GM19351 (cell line): ENCODE measurements at regions not wholly inside any gene's neighbourhood (a gene's known extent, or its start where the extent isn't known, plus 50 kb on each side); places are given as distances from the start of the nearest gene placed in this dataset.
"Not testable (repeated sequence)": the region's sequence is repeated elsewhere in the genome, so short reads cannot be mapped to it uniquely, and the experiment has no call there.

ENCODE experiments used
- ATAC-seq: cut with Tn5 transposase; IDR thresholded peaks from one replicate; pipeline ENCODE4 v1.9.1; 2021; ENCODE audit warnings: mild to moderate bottlenecking, moderate library complexity; ENCODE audit not compliant: unreplicated experiment

DNA sequence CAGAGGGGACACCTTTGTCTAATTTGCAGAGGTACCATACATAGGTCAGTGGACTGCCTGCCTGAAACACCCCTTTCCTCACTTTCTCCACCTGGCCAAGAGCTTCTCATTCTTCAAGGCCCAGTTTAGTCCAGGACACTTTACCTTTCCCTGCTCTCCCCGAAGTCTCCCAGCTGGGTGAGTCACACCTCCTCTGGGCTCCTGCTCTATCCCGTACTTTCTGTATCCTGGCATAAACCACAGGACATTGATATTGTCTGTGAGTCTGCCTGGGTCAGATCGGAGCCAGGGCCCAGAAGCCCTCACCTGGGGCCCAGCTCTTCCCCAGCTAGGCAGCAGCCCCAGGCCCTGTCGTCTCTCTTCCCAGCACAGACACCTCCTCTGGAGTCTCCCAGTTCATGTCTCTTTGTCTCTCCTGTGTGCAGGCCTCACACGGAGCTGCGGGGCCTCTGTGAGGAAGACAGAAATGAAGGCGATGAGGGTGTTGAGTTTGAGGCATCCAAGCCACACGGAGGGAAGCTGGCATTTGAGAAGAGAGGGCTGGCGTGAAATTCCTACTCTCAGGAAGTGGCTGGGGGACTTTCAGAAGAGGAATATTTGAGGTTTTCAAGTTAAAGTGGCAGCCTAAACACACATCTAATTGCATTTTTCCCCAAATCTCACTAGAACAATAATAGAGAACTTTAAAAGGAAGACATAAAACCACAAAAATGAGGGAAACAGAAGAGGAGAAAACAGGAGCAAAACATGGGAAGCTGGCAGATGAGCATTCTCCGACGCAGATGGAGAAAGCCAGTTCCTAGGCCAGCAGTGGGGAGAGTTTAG lies 79.6 kb upstream of the LAPTM4A start:
- no peak for ATAC-seq

- ATAC-seq = no peak
Measured at GRCh38 chr2:20130160-20130560, 78.7 kb upstream of the LAPTM4A start.

GRCh38 chr2:20129331-20130159 lies 78.1 kb upstream of the LAPTM4A start:
- no peak for ATAC-seq

- ATAC-seq = no peak
Measured at GRCh38 chr2:20128506-20129330, 77.3 kb upstream of the LAPTM4A start.

GRCh38 chr2:20126469-20126868 lies 75.0 kb upstream of the LAPTM4A start:
- ATAC-seq = no peak

GRCh38 chr2:20126040-20126439 lies 74.6 kb upstream of the LAPTM4A start:
- no peak for ATAC-seq

DNA sequence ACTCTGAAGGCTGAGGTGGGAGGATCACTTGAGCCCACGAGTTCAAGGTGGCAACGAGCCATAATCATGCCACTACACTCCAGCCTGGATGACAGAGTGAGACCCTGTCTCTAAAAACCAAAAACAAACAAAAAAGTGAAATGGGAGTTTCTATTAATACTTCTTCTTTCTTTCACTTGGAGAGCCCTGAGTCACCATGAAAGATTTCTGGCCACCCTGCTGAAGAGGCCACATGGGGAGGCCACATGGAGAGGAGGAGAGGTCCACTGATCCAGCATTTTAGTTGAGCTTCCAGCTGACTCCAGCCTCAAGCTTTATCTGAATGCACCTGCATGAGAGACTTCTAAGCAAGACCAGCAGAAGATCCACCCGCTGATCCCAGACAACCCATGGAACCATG lies 74.2 kb upstream of the LAPTM4A start:
- ATAC-seq = no peak

DNA sequence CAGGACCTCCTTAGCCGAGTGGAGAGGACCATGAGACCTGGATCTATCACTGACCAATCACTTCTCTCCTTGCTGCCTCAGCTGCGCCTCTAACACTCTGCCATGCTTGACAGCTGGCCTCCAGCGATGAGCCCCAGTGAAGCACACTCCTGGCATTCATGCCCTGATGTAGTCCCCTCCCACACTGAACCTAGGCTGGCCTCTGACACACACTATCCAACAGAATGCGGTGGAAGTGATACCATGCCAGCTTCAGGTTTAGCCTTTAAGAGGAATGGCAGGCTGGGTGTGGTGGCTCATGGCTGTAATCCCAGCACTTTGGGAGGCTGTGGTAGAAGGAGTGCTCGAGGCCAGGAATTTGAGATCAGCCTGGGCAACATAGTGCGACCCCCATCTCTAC lies 73.7 kb upstream of the LAPTM4A start:
- ATAC-seq = no peak

DNA sequence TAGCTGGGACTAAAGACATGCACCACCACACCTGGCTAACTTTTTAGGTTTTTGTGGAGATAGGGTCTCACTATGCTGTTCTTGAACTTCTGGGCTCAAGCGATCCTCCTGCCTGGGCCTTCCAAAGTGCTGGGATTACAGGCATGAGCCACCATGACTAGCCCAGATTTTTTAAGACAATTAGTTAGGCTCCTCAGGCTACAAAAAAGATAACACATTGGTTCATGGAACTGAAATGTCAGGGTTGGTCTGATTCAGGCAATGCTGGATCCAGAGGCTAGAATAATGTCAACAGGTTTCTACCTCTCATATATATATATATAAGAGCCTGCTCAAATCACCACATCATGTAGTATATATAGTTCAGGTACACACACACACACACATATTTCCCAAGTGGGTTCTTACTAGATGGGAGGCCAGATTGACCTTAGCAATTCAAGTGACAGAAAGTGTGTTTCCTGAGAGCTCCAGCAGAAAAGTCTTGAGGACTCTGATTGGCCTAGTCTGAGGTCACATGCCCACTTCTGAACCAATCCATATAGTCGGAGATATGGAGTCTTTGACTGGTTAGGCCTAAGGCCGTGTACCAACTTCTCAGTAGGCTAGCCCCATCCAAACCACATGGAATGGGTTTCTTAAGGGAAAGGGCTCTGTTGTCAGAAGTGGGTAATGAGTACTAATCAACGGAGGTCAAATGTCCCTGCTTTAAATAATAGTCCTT lies 72.6 kb upstream of the LAPTM4A start:
- ATAC-seq = no peak

DNA sequence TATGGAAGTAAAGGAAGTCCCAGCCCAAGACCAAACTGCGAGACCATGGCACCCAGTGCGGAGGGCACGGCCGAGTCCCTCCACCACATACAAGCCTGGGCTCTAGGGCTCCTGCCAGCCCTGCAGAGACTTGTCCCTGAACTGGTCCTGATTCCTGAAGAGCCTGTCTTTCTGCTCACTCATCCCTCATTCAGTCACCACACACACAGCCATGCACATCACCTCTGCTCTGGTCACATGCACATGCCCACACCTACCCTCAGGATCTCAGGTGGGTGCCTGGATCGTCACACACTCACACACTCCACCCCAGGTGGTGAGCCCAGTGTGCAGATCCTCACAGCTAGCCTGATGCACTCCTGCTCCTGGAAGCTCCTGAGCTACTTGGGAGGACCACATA lies 71.4 kb upstream of the LAPTM4A start:
- ATAC-seq = no peak

- no peak for ATAC-seq
Measured at GRCh38 chr2:20120569-20121416, 69.4 kb upstream of the LAPTM4A start.

DNA sequence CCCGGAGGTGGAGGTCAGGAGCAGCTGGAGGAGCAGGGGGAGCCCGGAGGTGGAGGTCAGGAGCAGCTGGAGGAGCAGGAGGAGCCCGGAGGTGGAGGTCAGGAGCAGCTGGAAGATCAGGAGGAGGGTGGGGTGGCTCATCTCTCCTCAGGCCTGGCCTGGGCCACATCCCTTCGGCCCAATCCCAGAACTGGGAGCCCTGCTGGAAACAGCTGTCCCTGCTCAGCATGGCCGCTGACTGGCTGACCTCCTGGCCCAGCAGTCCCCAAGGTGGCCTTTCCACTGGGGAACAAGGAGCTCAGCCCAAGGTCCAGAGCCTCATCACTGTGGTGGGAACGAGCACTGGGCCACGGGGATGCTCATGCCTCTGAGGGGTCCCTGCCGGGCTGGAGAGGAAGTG lies 66.6 kb upstream of the LAPTM4A start:
- no peak for ATAC-seq

DNA sequence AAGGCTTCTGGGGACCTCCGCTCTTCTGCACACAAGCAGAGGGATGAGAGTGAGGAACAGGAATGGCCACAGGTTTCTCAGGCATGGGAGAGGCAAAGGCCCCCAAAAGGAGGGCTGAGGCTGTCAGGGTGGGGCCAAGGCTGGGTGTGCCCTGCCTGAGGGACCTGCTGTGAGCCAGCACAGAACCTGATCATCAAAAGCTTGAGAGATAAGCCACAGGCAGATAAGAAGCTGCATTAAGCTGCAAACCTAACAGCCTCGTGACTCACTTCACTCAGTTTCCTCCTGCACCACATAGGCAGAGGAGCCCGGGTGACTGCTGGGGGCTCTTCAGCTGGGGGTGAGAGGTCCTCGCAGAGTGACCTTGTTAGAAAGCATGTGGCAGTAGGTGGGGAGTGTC lies 64.5 kb upstream of the LAPTM4A start:
- ATAC-seq = no peak

GRCh38 chr2:20115374-20115773 lies 63.9 kb upstream of the LAPTM4A start:
- ATAC-seq = no peak

DNA sequence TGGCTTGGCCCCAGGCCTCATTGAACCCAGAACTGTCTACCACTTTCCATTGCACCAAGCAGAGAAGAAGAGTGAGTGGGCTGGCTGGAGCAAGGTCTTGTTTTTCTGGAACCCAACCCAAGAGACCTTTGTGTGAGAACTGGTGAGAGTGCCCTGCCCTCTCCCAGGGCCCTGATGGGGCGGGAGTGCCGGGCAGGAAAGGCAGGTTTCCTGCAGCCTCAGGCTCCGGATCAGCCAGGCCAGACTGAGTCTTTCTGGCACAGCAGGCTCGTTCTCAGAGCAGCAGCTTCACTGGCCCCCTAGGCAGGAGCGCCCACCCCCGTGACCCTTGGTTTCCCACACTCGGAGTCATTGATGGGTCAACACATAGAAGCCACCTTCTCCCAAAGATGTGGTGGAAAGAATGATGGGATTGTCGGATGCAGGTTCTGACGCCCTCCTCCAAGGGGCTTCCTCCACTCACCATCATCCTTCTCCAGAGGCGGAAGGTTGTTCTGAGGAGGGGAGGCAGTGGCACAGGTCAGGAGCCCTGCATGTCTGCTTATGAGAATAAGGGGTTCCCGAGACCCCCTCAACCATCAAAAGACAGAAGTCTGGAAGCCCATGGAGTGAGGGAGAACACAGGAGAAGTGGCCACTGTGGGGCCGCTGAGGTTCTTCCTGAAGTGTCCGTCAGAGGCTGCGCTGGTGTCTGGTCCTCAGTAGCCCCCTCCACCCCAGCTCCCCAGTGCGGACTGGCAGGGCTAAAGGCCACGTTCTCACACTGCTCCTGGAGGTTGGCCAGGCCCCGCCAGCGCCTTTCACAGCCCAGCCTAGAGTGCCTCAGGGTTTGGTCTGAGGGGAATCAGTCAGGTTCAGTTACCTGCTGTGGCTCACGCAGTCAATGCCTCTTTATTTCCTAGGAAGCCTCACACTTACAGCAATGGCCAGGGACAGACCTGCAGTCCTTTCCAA lies 62.8 kb upstream of the LAPTM4A start:
- no peak for ATAC-seq

GRCh38 chr2:20113004-20113796 lies 61.8 kb upstream of the LAPTM4A start:
- ATAC-seq = no peak

- ATAC-seq = not testable (repeated sequence)
Measured at GRCh38 chr2:20112361-20112760, 60.9 kb upstream of the LAPTM4A start.
